ENCODE measurements at regions not wholly inside any gene's neighbourhood (a gene's known extent, or its start where the extent isn't known, plus 50 kb on each side); places are given as distances from the start of the nearest gene placed in this dataset.

GRCh38 chrX:80246271-80246670, 174.0 kb upstream of the TENT5D start (continued):
- TF ChIP-seq NR0B2 (CRISPR knock-in tag; IDR thresholded peaks at IDR 0.05): no peak

- Histone ChIP-seq H2AFZ (ENCODE audit: low read length) (no peak overlapping the region), H3K36me3 (replicated peaks in 1 of 2; ENCODE audit: control insufficient read depth in 1 of 2, insufficient read depth in 2 of 2, low read length in 2 of 2) (no peaks in the 10 kb centered on the region), H3K79me2 (ENCODE audit: insufficient read depth, low read length) (no peaks in the 10 kb centered on the region), H3K4me3 (replicated peaks in 1 of 3; ENCODE audit: insufficient read depth in 1 of 3, low read depth in 2 of 3, low read length in 3 of 3) (no peak overlapping the region), H3K4me1 (ENCODE audit: insufficient read depth, low read length) (no peaks in the 10 kb centered on the region), H3K4me2 (ENCODE audit: low read depth, low read length) (no peak overlapping the region), H3K27ac (ENCODE audit: extremely low read length, insufficient read depth, low read length) (no peak overlapping the region), H3K9me3 (ENCODE audit: low read length) (no peaks in the 10 kb centered on the region), H3K27me3 (ENCODE audit: control insufficient read depth in 1 of 2, insufficient read depth in 2 of 2, low read length in 2 of 2) (no peaks in the 10 kb centered on the region), H4K20me1 (ENCODE audit: insufficient read depth, low read length) (no peaks in the 10 kb centered on the region), H3K9ac (ENCODE audit: insufficient read depth, low read depth, low read length) (no peak overlapping the region)
- intact Hi-C loops (cut with micrococcal nuclease; ENCODE audit: unreplicated experiment) (no loop called here), in situ Hi-C loops (cut with HindIII; ENCODE audit: extremely low pct_ligation_motif_present, low pct_unique_long_range_greater_than_20kb) (no loop called here)
- CTCF ChIA-PET (ENCODE audit: low intra/inter-chr PET ratio, low total read pairs): no interaction called here
- ATAC-seq (no peak), DNase-seq (ENCODE audit: low spot score) (no peak), FAIRE-seq (no peak)
- POLR2A ChIA-PET: no interaction called here
- no TSS peak for BruUV-seq (replicated peaks)
- no peak for TF ChIP-seq ZNF883 (CRISPR knock-in tag; IDR thresholded peaks at IDR 0.05; ENCODE audit: not compliant biosample characterization)
- no peak for TF ChIP-seq ZFP62 (CRISPR knock-in tag; IDR thresholded peaks at IDR 0.05)
- no peak for TF ChIP-seq ATM (IDR thresholded peaks at IDR 0.05; ENCODE audit: borderline replicate concordance)
- TF ChIP-seq RFX3 (CRISPR knock-in tag; IDR thresholded peaks at IDR 0.05): no peak
- no peak for TF ChIP-seq ZNF558 (CRISPR knock-in tag; IDR thresholded peaks at IDR 0.05; ENCODE audit: borderline replicate concordance)
- TF ChIP-seq ZNF430 (CRISPR knock-in tag; IDR thresholded peaks at IDR 0.05): no peak
- no peak for TF ChIP-seq SIX4 (CRISPR knock-in tag; IDR thresholded peaks at IDR 0.05)
- no peak for TF ChIP-seq PAWR (CRISPR knock-in tag; IDR thresholded peaks at IDR 0.05; ENCODE audit: borderline replicate concordance)
- TF ChIP-seq TEAD2 (CRISPR knock-in tag; IDR thresholded peaks at IDR 0.05): no peak
- 93% methylated on average over 4 of the region's 4 CpGs for WGBS (ENCODE audit: low lambda C conversion rate)
These were observed 154.0 kb upstream of the TENT5D start for GRCh38 chrX:80266287-80266686.
